ENCODE measurements at regions not wholly inside any gene's neighbourhood (a gene's known extent, or its start where the extent isn't known, plus 50 kb on each side); places are given as distances from the start of the nearest gene placed in this dataset.

DNA sequence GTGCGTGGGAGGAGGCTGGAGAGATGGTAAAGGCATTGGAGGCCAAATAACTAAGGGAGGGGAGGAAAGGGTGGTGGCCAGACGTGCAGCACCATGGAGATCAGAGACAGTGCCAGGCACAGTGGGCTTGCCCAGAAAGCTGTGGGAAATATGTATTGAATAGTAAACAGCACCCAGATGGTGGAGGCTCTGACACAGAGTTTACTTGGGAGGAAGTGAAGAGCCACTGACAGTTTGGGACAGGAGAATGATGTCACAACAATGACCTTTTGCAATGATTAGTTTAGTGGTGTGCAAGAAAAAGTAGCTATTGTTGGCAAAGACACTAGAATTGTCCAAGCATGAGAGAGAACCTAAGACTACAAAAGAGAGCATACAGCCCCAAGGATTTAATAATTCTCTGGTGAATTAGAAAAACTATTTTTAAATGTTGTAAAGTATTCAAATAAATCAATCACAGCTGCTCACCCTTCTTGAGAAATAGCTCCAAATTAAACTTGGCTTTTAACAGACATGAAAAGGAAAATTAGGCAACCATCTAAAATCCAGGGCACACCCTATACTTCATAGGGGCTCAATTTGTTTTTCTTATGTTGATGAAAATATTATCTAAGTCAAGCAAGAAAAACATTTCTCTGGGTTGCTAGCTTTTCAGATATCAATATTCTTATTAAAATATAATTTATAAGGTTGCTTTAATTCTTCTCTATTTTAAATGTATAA lies 458.7 kb upstream of the HNRNPA3 start:
- DNase-seq (ENCODE audit: extremely low spot score) = no peak
- ChIA-PET POLR2A (no interaction called here), CTCF (interaction anchor here (0.6 to 1.0 kb wide), 2 partner anchors 14 to 100 kb away, joined by 3 read pairs; no protein-coding TSS in a partner anchor)
- TF ChIP-seq SP1 (IDR thresholded peaks at IDR 0.05) (no peak), ELF4 (IDR thresholded peaks at IDR 0.05) (no peak), BHLHE40 (IDR thresholded peaks at IDR 0.05; ENCODE audit: borderline replicate concordance) (no peak), L3MBTL2 (conservative IDR thresholded peaks at IDR 0.05) (no peak)

DNA sequence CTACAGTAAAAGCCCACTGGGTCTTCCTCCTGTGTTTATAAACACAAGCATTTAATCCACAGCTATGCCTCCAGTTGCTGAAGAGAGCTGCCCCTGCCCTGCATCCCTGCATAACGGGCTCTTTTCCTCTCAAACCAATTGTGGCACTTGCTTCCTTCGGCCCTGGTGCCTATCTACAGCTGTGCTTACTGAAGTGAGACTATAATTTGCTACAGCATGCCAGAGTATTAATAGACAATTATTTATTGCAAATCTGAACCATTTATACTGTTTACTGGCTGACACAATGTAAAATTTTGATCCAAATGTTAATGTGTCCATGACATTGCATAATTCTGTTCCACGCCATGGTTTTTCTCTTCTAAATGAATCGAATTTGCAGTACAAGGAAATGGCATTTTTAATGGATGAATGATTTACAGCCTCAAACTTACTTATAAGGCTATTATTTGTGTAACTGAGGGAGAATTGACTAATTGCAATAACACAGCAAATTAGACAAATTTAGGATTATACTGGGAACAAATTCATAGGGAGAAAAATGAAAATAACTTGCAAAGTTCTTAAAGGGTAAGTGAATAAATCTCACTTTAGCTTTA lies 457.0 kb upstream of the HNRNPA3 start:
- TF ChIP-seq NFRKB (IDR thresholded peaks at IDR 0.05) = no peak
- TF ChIP-seq ELF4 (IDR thresholded peaks at IDR 0.05) = no peak
- TF ChIP-seq SP1 (IDR thresholded peaks at IDR 0.05) = no peak
- TF ChIP-seq, protein P1, sequence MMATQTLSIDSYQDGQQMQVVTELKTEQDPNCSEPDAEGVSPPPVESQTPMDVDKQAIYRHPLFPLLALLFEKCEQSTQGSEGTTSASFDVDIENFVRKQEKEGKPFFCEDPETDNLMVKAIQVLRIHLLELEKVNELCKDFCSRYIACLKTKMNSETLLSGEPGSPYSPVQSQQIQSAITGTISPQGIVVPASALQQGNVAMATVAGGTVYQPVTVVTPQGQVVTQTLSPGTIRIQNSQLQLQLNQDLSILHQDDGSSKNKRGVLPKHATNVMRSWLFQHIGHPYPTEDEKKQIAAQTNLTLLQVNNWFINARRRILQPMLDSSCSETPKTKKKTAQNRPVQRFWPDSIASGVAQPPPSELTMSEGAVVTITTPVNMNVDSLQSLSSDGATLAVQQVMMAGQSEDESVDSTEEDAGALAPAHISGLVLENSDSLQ (IDR thresholded peaks at IDR 0.05) = peak; percentile 51
- ChIA-PET POLR2A (no interaction called here), CTCF (interaction anchor here (0.6 kb wide), 1 partner anchor 406 kb away, joined by 4 read pairs; no protein-coding TSS in a partner anchor)
- no peak for DNase-seq (ENCODE audit: extremely low spot score)

DNA sequence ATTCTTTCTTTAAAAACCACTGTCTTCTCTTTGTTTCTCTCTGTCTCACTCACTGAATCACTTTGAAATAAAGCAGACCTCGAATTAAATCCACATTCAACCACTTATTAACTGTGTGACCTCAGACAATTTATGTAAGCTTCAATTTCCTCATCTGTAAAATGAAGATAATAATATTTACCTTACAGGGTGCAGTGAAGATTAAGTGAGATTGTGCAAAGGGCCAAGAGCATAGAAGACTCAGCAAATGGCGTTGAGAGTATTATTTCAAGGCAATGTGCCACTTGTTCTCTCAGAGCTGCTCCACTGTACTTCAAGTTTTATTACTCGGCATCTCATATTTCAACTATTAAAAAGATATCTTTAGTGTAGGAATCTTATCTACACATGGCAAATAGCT lies 454.2 kb upstream of the HNRNPA3 start:
- TF ChIP-seq L3MBTL2 (conservative IDR thresholded peaks at IDR 0.05) = no peak
- no peak for TF ChIP-seq ARNT (IDR thresholded peaks at IDR 0.05)
- no peak for TF ChIP-seq BHLHE40 (IDR thresholded peaks at IDR 0.05; ENCODE audit: borderline replicate concordance)
- no peak for TF ChIP-seq CTBP1 (IDR thresholded peaks at IDR 0.05; ENCODE audit: borderline replicate concordance)
- TF ChIP-seq FOXA1 (IDR thresholded peaks at IDR 0.05) = no peak
- no peak for TF ChIP-seq ELF4 (IDR thresholded peaks at IDR 0.05)
- no peak for TF ChIP-seq LEF1 (IDR thresholded peaks at IDR 0.05; ENCODE audit: borderline replicate concordance)
- no peak for TF ChIP-seq HDGF (IDR thresholded peaks at IDR 0.05; ENCODE audit: borderline replicate concordance)
- TF ChIP-seq TARDBP (IDR thresholded peaks at IDR 0.05) = no peak
- TF ChIP-seq ZNF384 (IDR thresholded peaks at IDR 0.05) = no peak
- POLR2A ChIA-PET = interaction anchor here (1.0 kb wide), 1 partner anchor 654 kb away, joined by 5 read pairs; no protein-coding TSS in a partner anchor
- DNase-seq (ENCODE audit: extremely low spot score) = peak; percentile 25
- CTCF ChIA-PET = no interaction called here

DNA sequence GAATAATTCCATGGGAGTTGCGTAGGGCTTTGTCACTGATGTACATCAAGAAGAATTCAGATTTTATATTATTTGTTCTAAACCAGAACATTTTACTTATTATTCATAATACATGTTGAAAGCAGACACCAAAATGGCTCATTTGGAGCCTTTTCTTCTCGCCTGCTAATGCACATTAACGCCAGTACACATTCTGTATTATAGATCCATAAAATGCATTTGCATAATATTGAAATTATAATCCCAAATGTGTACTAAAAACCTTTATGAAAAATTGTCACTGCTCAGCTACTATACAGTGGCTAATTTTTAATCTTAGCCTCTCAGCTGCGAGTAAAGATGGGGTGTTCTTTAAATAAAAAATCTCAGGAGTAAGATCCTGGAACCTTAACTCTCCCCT lies 452.2 kb upstream of the HNRNPA3 start:
- TF ChIP-seq, protein P1 (IDR thresholded peaks at IDR 0.05) = no peak
- no peak for TF ChIP-seq NFRKB (IDR thresholded peaks at IDR 0.05)
- TF ChIP-seq FOXM1 (IDR thresholded peaks at IDR 0.05; ENCODE audit: borderline replicate concordance) = no peak
- TF ChIP-seq HDGF (IDR thresholded peaks at IDR 0.05; ENCODE audit: borderline replicate concordance) = no peak
- no peak for TF ChIP-seq SUZ12 (IDR thresholded peaks at IDR 0.05)
- ChIA-PET POLR2A (no interaction called here), CTCF (no interaction called here)
- DNase-seq (ENCODE audit: extremely low spot score) = no peak

DNA sequence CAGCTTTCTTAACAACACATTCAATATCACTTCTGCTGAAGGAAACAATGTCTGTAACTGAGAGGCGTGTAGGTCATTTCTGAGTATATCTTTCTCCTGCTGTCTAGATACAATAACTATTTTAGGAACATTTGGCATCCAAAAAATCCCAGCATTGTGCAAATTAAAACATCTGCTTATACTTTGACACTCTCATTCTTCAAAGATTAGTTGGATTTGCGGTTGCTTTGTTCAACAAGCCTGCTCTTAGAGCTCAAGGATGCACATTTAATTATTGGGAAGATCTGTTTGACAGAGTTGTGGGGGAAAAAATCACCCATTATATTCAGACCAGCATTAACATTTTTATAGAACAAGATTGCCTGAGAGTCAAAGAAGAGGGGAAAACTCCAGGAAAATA lies 449.5 kb upstream of the HNRNPA3 start:
- ChIA-PET CTCF (interaction anchor here (0.5 kb wide), 1 partner anchor 51 kb away, joined by 3 read pairs; no protein-coding TSS in a partner anchor), POLR2A (no interaction called here)
- TF ChIP-seq LEF1 (IDR thresholded peaks at IDR 0.05; ENCODE audit: borderline replicate concordance) (no peak), ARNT (IDR thresholded peaks at IDR 0.05) (no peak), FOXM1 (IDR thresholded peaks at IDR 0.05; ENCODE audit: borderline replicate concordance) (no peak), L3MBTL2 (conservative IDR thresholded peaks at IDR 0.05) (no peak), SUZ12 (IDR thresholded peaks at IDR 0.05) (no peak), TARDBP (IDR thresholded peaks at IDR 0.05) (no peak), FOXA1 (IDR thresholded peaks at IDR 0.05) (no peak), BHLHE40 (IDR thresholded peaks at IDR 0.05; ENCODE audit: borderline replicate concordance) (no peak), ELF4 (IDR thresholded peaks at IDR 0.05) (no peak), HDGF (IDR thresholded peaks at IDR 0.05; ENCODE audit: borderline replicate concordance) (no peak), CTBP1 (IDR thresholded peaks at IDR 0.05; ENCODE audit: borderline replicate concordance) (no peak), SP1 (IDR thresholded peaks at IDR 0.05) (no peak), NFRKB (IDR thresholded peaks at IDR 0.05) (no peak), FOXK2 (IDR thresholded peaks at IDR 0.05) (no peak), ZNF384 (IDR thresholded peaks at IDR 0.05) (no peak)
- TF ChIP-seq, protein P1 (IDR thresholded peaks at IDR 0.05) = no peak
- DNase-seq (ENCODE audit: extremely low spot score) = no peak

DNA sequence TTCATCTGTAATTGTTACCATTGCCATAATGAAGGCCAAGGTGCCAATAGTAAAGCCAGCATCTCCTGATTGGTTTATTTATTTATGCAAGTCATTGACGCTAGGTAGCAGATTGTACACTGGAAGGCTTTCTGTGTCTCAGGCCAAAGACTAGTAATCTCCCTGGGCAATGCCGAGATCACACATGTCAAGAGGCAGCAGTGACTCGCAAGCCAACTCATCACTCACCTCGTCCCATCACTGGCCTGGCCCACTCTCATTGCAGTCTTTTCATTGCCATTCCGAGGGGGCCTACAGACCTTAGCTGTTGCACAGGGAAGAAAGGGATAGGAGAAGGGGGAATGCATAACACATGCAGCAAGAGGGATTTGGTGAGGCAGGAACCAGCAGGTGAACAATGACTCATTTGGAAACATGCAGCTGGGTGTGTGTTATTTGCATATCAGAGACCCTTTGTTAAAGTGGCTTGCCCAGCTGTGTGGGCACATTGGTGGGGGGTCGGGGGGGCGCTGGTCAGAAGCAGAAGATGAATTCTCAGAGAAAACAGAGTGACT lies 448.7 kb upstream of the HNRNPA3 start:
- CTCF ChIA-PET = interaction anchor here (0.6 kb wide), 1 partner anchor 243 kb away, joined by 5 read pairs; no protein-coding TSS in a partner anchor
- TF ChIP-seq FOXM1 (IDR thresholded peaks at IDR 0.05; ENCODE audit: borderline replicate concordance) (no peak), ELF4 (IDR thresholded peaks at IDR 0.05) (no peak), LEF1 (IDR thresholded peaks at IDR 0.05; ENCODE audit: borderline replicate concordance) (no peak), FOXK2 (IDR thresholded peaks at IDR 0.05) (no peak), L3MBTL2 (conservative IDR thresholded peaks at IDR 0.05) (no peak), TARDBP (IDR thresholded peaks at IDR 0.05) (no peak), SP1 (IDR thresholded peaks at IDR 0.05) (no peak), FOXA1 (IDR thresholded peaks at IDR 0.05) (no peak)
- TF ChIP-seq, protein P1 (IDR thresholded peaks at IDR 0.05) = no peak
- DNase-seq (ENCODE audit: extremely low spot score) = no peak
- POLR2A ChIA-PET = no interaction called here

Data from HEK293T (cell line).